ENCODE measurements at regions not wholly inside any gene's neighbourhood (a gene's known extent, or its start where the extent isn't known, plus 50 kb on each side); places are given as distances from the start of the nearest gene placed in this dataset.

DNA sequence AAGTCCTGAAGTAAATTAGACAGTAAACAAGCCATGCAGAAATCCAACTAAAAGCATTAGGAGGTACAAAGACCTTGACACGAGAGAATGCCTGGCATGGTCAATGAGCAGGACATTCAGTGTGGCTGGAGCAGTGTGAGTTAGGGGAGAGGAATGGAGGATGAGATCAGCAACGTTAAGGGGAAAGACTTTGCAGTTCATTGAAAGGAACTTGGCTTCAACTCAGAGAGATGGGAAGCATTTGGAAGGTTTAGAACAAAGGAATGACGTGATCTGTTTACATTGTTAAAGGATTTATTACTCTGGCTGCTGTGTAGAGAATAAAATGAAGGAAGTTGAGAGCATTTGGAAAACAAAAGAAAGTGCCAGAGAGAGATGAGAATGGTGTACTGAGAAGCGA lies 621.3 kb downstream of the XIRP2 start:
- Histone ChIP-seq H3K36me3 (no peaks in the 10 kb centered on the region), H3K9me3 (no peaks in the 10 kb centered on the region), H3K27ac (no peak overlapping the region), H3K4me3 (no peak overlapping the region), H3K27me3 (no peaks in the 10 kb centered on the region), H3K4me1 (no peaks in the 10 kb centered on the region)
- TF ChIP-seq, protein P1, sequence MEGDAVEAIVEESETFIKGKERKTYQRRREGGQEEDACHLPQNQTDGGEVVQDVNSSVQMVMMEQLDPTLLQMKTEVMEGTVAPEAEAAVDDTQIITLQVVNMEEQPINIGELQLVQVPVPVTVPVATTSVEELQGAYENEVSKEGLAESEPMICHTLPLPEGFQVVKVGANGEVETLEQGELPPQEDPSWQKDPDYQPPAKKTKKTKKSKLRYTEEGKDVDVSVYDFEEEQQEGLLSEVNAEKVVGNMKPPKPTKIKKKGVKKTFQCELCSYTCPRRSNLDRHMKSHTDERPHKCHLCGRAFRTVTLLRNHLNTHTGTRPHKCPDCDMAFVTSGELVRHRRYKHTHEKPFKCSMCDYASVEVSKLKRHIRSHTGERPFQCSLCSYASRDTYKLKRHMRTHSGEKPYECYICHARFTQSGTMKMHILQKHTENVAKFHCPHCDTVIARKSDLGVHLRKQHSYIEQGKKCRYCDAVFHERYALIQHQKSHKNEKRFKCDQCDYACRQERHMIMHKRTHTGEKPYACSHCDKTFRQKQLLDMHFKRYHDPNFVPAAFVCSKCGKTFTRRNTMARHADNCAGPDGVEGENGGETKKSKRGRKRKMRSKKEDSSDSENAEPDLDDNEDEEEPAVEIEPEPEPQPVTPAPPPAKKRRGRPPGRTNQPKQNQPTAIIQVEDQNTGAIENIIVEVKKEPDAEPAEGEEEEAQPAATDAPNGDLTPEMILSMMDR (IDR thresholded peaks at IDR 0.05), result no peak
- no peak for TF ChIP-seq POLR2A (IDR thresholded peaks at IDR 0.05)
- no peak for DNase-seq
- intact Hi-C loops (cut with DNase I; ENCODE audit: low total_unique reads), result no loop called here

DNA sequence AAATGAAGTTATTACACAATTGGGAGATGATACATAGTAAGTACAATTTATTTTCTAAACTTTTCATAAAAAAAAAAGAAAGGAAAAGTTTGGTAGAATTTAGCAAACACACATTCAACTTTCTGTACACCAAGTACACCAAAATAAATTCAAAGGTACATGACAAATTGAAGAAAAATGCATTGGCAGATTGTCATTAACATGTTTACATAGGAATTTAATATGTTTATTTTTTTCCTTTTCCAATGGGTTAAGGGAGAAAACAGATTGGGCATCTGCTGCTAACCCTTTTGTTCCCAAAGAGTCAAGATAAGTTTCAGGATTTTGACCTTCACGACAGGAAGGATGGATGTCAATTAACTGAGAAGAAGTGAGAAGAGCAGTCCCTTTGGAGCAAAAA lies 620.4 kb downstream of the XIRP2 start:
- no peak overlapping the region for H3K27ac ChIP-seq
- TF ChIP-seq, protein P1 (IDR thresholded peaks at IDR 0.05), result no peak
- no peak for TF ChIP-seq POLR2A (IDR thresholded peaks at IDR 0.05)
- no peaks in the 10 kb centered on the region for H3K4me1 ChIP-seq
- DNase-seq, result no peak
- intact Hi-C loops (cut with DNase I; ENCODE audit: low total_unique reads), result no loop called here
- H3K36me3 ChIP-seq, result no peaks in the 10 kb centered on the region
- H3K27me3 ChIP-seq, result no peaks in the 10 kb centered on the region
- H3K9me3 ChIP-seq, result no peaks in the 10 kb centered on the region
- no peak overlapping the region for H3K4me3 ChIP-seq

DNA sequence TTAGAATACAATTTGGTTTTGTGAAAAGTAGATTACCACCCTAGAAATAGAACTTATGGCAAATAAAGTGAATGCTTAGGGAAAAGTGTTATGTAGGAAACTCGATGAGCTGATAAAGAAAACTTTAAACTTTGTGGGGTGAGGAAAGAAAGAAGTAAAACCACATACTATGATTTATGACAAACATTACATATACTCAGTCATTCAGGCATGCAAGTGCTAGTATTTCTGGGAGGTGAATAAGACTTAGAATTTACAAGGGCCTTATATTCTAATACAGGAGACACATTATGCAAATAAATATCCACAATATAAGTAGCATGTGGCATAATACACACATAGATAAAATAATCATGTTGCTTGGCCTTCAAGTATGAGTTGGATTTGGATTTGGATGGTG lies 618.1 kb downstream of the XIRP2 start:
- no peaks in the 10 kb centered on the region for H3K9me3 ChIP-seq
- no peaks in the 10 kb centered on the region for H3K27me3 ChIP-seq
- no peak for DNase-seq
- intact Hi-C loops (cut with DNase I; ENCODE audit: low total_unique reads), result no loop called here
- H3K36me3 ChIP-seq, result no peaks in the 10 kb centered on the region
- no peak for TF ChIP-seq POLR2A (IDR thresholded peaks at IDR 0.05)
- TF ChIP-seq, protein P1 (IDR thresholded peaks at IDR 0.05), result no peak
- no peaks in the 10 kb centered on the region for H3K4me1 ChIP-seq
- no peak overlapping the region for H3K27ac ChIP-seq
- no peak overlapping the region for H3K4me3 ChIP-seq

DNA sequence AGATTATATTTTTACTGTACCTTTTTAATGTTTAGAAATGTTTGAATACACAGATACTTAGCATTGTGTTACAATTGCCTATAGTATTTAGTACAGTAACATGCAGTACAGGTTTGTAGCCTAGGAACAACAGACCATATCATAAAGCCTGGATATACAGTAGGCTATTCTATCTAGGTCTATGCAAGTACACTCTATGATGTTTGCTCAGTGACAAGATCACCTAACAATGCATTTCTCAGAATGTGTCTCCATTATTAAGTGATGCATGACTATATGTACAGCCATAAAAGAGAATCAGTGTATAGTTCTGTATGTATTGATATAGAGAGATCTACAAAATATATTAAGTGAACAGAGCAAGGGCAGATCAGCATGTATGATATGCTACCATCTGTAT lies 616.4 kb downstream of the XIRP2 start:
- DNase-seq, result no peak
- intact Hi-C loops (cut with DNase I; ENCODE audit: low total_unique reads), result no loop called here
- Histone ChIP-seq H3K9me3 (no peaks in the 10 kb centered on the region), H3K4me3 (no peak overlapping the region), H3K27me3 (no peaks in the 10 kb centered on the region), H3K27ac (no peak overlapping the region), H3K4me1 (no peaks in the 10 kb centered on the region), H3K36me3 (no peaks in the 10 kb centered on the region)
- TF ChIP-seq POLR2A (IDR thresholded peaks at IDR 0.05), result no peak
- TF ChIP-seq, protein P1 (IDR thresholded peaks at IDR 0.05), result no peak

DNA sequence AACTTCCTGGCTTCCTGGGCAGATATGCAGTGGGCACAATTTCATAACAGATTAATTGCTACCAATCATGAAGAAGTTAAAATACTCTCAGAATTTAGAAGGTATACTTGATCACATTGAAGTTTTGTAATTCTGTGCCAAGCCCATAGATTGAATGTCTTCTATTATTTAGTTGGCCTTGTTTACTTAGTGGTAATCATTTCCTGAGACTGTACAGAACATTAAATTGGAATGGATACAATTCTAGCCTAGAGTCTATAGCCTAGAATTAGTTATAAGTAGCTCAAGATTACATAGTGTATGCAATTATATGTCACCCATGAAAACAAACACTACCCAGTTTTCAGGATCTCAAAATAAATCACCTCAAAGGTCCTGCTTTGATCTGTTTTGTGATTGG lies 615.8 kb downstream of the XIRP2 start:
- Histone ChIP-seq H3K27me3 (no peaks in the 10 kb centered on the region), H3K4me3 (no peak overlapping the region), H3K36me3 (no peaks in the 10 kb centered on the region), H3K4me1 (no peaks in the 10 kb centered on the region), H3K27ac (no peak overlapping the region), H3K9me3 (no peaks in the 10 kb centered on the region)
- no peak for DNase-seq
- intact Hi-C loops (cut with DNase I; ENCODE audit: low total_unique reads), result no loop called here
- no peak for TF ChIP-seq POLR2A (IDR thresholded peaks at IDR 0.05)
- TF ChIP-seq, protein P1 (IDR thresholded peaks at IDR 0.05), result no peak
